Gastroesophageal sphincter (tissue), 4 donors: ENCODE measurements at regions not wholly inside any gene's neighbourhood (a gene's known extent, or its start where the extent isn't known, plus 50 kb on each side); places are given as distances from the start of the nearest gene placed in this dataset.

Experiments
- ATAC-seq: fragments of 150-250 bp; one replicate; pipeline ENCODE4 v1.9.1; 2016; ENCODE audit warnings: mild to moderate bottlenecking, moderate library complexity
- H3K27ac ChIP-seq, 4 donors: fragments of 200-600 bp; sonication (generic) in 3 of 4; 1 replicate in 3 of 4; 2 replicates in 1 of 4; pipeline ENCODE4 v1.5.1; 2016 to 2019
- H3K27me3 ChIP-seq: fragments of 200-600 bp; sonication (generic); one replicate; pipeline ENCODE4 v1.5.1; 2019
- H3K36me3 ChIP-seq, 2 donors: fragments of 200-600 bp; sonication (generic); one replicate each; pipeline ENCODE4 v1.5.1; 2019; ENCODE audit warnings: control low read depth in 1 of 2
- H3K4me1 ChIP-seq, 3 donors: fragments of 200-600 bp; sonication (generic); 1 replicate in 2 of 3; 2 replicates in 1 of 3; pipeline ENCODE4 v1.5.1; 2016 to 2019; ENCODE audit warnings: control low read depth in 2 of 3
- H3K4me3 ChIP-seq, 2 donors: fragments of 200-600 bp; sonication (generic); one replicate each; pipeline ENCODE4 v1.5.1; 2019; ENCODE audit warnings: mild to moderate bottlenecking in 1 of 2, moderate library complexity in 1 of 2
- H3K9me3 ChIP-seq, 3 donors: fragments of 200-600 bp; sonication (generic); one replicate each; pipeline ENCODE4 v1.5.1; 2017 to 2019; ENCODE audit warnings: control low read depth in 2 of 3
- CTCF ChIP-seq, 4 experiments: fragments of 200-600 bp in 2 of 4; fragments of 450-650 bp in 2 of 4; sonication (generic) in 1 of 4; IDR thresholded peaks; one replicate each; pipeline ENCODE4 v1.5.1; 2017 to 2019; ENCODE audit warnings: antibody characterized with exemption in 4 of 4, mild to moderate bottlenecking in 2 of 4, moderate library complexity in 2 of 4
- EP300 ChIP-seq: sonication (generic); formaldehyde crosslinking; IDR thresholded peaks from one replicate; pipeline ENCODE4 v1.6.1; 2017; ENCODE audit warnings: antibody characterized with exemption, mild to moderate bottlenecking
- POLR2A ChIP-seq, 2 donors: fragments of 450-650 bp; IDR thresholded peaks; one replicate each; pipeline ENCODE4 v1.6.1; 2017; ENCODE audit warnings: antibody characterized with exemption in 2 of 2, mild to moderate bottlenecking in 2 of 2, moderate library complexity in 1 of 2
- POLR2AphosphoS5 ChIP-seq: sonication (generic); formaldehyde crosslinking; IDR thresholded peaks from one replicate; pipeline ENCODE4 v1.6.1; 2017; ENCODE audit warnings: antibody characterized with exemption
- WGBS, 2 donors: methylation state at CpG; one replicate each; pipeline ENCODE4 v1.1.5; 2018; ENCODE audit warnings: low coverage in 1 of 2; 5-methylcytosine and 5-hydroxymethylcytosine counted together

GRCh38 chr5:8528106-8528505, 659.2 kb downstream of the MTRR start:
- no peaks in the 10 kb centered on the region for H3K9me3 ChIP-seq
- H3K36me3 ChIP-seq: no peaks in the 10 kb centered on the region
- TF ChIP-seq EP300 (no peak), CTCF (IDR thresholded peaks at IDR 0.05) (no peak), POLR2AphosphoS5 (no peak), POLR2A (IDR thresholded peaks at IDR 0.05) (no peak)
- H3K27me3 ChIP-seq: no peaks in the 10 kb centered on the region
- H3K4me1 ChIP-seq: no peaks in the 10 kb centered on the region
- H3K27ac ChIP-seq: no peak overlapping the region
- no peak overlapping the region for H3K4me3 ChIP-seq
- 16 to 29% methylated on average over 4 of the region's 4 CpGs for WGBS, 2 donors
- ATAC-seq: no peak

- Histone ChIP-seq H3K27ac (no peak overlapping the region), H3K9me3 (no peaks in the 10 kb centered on the region), H3K36me3 (no peaks in the 10 kb centered on the region), H3K4me3 (no peak overlapping the region), H3K4me1 (no peaks in the 10 kb centered on the region), H3K27me3 (no peaks in the 10 kb centered on the region)
- no peak for TF ChIP-seq POLR2A (IDR thresholded peaks at IDR 0.05)
- no peak for TF ChIP-seq EP300
- no peak for TF ChIP-seq CTCF (IDR thresholded peaks at IDR 0.05)
- TF ChIP-seq POLR2AphosphoS5: no peak
- no peak for ATAC-seq
- 40 to 57% methylated on average over 4 of the region's 4 CpGs for WGBS, 2 donors
Observed at GRCh38 chr5:8538821-8539220, 669.9 kb downstream of the MTRR start.

GRCh38 chr5:8540317-8540716, 671.4 kb downstream of the MTRR start:
- Histone ChIP-seq H3K27me3 (no peaks in the 10 kb centered on the region), H3K4me3 (no peak overlapping the region), H3K27ac (no peak overlapping the region), H3K9me3 (no peaks in the 10 kb centered on the region), H3K36me3 (no peaks in the 10 kb centered on the region), H3K4me1 (no peaks in the 10 kb centered on the region)
- ATAC-seq: no peak
- no peak for TF ChIP-seq POLR2A (IDR thresholded peaks at IDR 0.05)
- WGBS, 2 donors: 72 to 86% methylated on average over 2 of the region's 2 CpGs

- 71 to 83% methylated on average over 3 to 4 of the region's 4 CpGs for WGBS, 2 donors
- ATAC-seq: no peak
- H3K4me1 ChIP-seq: no peaks in the 10 kb centered on the region
- H3K9me3 ChIP-seq: peaks cover 0 to 21% (median 0%) of the 10 kb centered on the region in 3 donors
- H3K27ac ChIP-seq: no peak overlapping the region
- H3K27me3 ChIP-seq: no peaks in the 10 kb centered on the region
- no peaks in the 10 kb centered on the region for H3K36me3 ChIP-seq
- TF ChIP-seq EP300 (no peak), CTCF (IDR thresholded peaks at IDR 0.05) (no peak), POLR2AphosphoS5 (no peak), POLR2A (IDR thresholded peaks at IDR 0.05) (no peak)
- H3K4me3 ChIP-seq: no peak overlapping the region
Observed at GRCh38 chr5:8550921-8551320, 682.0 kb downstream of the MTRR start.

GRCh38 chr5:8553364-8553763, 684.4 kb downstream of the MTRR start:
- no peak overlapping the region for H3K27ac ChIP-seq
- H3K36me3 ChIP-seq: no peaks in the 10 kb centered on the region
- TF ChIP-seq EP300: no peak
- TF ChIP-seq POLR2AphosphoS5: no peak
- no peak for TF ChIP-seq CTCF (IDR thresholded peaks at IDR 0.05)
- TF ChIP-seq POLR2A (IDR thresholded peaks at IDR 0.05): no peak
- no peaks in the 10 kb centered on the region for H3K4me1 ChIP-seq
- H3K27me3 ChIP-seq: no peaks in the 10 kb centered on the region
- ATAC-seq: no peak
- peaks cover 0 to 27% (median 0%) of the 10 kb centered on the region in 3 donors for H3K9me3 ChIP-seq
- no peak overlapping the region for H3K4me3 ChIP-seq

GRCh38 chr5:8557728-8558127, 688.8 kb downstream of the MTRR start:
- TF ChIP-seq POLR2A (IDR thresholded peaks at IDR 0.05): no peak
- TF ChIP-seq EP300: no peak
- TF ChIP-seq POLR2AphosphoS5: no peak
- TF ChIP-seq CTCF (IDR thresholded peaks at IDR 0.05): no peak
- ATAC-seq: no peak
- 47 to 61% methylated on average over 3 of the region's 3 CpGs for WGBS, 2 donors
- Histone ChIP-seq H3K4me3 (no peak overlapping the region), H3K36me3 (no peaks in the 10 kb centered on the region), H3K27me3 (no peaks in the 10 kb centered on the region), H3K4me1 (no peaks in the 10 kb centered on the region), H3K9me3 (peaks cover 0 to 27% (median 0%) of the 10 kb centered on the region in 3 donors), H3K27ac (no peak overlapping the region)
